ENCODE measurements at regions not wholly inside any gene's neighbourhood (a gene's known extent, or its start where the extent isn't known, plus 50 kb on each side); places are given as distances from the start of the nearest gene placed in this dataset.
"Not testable (repeated sequence)": the region's sequence is repeated elsewhere in the genome, so short reads cannot be mapped to it uniquely, and the experiment has no call there.

DNA sequence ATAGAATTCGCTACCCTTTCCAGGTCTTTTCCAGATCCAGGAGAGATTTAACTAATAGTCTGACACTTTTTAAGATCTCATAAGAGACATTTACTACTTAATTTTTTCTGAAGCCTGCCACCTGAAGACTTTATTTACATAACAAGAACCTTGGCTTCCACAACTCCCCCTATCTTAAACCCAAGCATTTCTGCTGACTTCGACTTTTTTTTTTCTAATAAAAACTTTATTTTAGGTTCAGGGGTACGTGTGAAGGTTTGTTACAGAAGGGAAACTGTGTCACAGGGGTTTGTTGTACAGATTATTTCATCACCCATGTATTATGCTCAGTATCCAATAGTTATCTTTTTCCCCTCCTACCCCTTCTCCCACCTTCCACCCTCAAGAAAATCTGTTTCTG is 64.9 kb upstream of the OR14J1 start:
- Histone ChIP-seq H3K4me2 (no peak overlapping the region), H2AFZ (no peak overlapping the region), H3K4me1 (replicated peaks; ENCODE audit: insufficient read depth) (no peaks in the 10 kb centered on the region), H3K79me2 (ENCODE audit: low read depth) (no peaks in the 10 kb centered on the region), H3K36me3 (ENCODE audit: low read depth) (no peaks in the 10 kb centered on the region), H3K27me3 (ENCODE audit: insufficient read depth, low read depth) (no peaks in the 10 kb centered on the region; the same call in 1 of the 2 replicates), H3K9me2 (ENCODE audit: insufficient read depth) (no peaks in the 10 kb centered on the region), H3F3A (ENCODE audit: insufficient read depth, low read depth) (no peaks in the 10 kb centered on the region), H3K27ac (no peak overlapping the region), H3K4me3 (no peak overlapping the region), H3K9me3 (ENCODE audit: insufficient read depth, low read depth) (no peaks in the 10 kb centered on the region), H4K20me1 (ENCODE audit: insufficient read depth) (no peaks in the 10 kb centered on the region)
- no peak for DNase-seq
- BruUV-seq (replicated peaks): no TSS peak
- ChIA-PET CTCF (no interaction called here), POLR2A (ENCODE audit: unreplicated experiment) (no interaction called here)
- intact Hi-C loops (cut with micrococcal nuclease; ENCODE audit: unreplicated experiment): no loop called here
- no peak for TF ChIP-seq EZH2 (IDR thresholded peaks at IDR 0.05; ENCODE audit: low read depth)
- TF ChIP-seq, protein P1, sequence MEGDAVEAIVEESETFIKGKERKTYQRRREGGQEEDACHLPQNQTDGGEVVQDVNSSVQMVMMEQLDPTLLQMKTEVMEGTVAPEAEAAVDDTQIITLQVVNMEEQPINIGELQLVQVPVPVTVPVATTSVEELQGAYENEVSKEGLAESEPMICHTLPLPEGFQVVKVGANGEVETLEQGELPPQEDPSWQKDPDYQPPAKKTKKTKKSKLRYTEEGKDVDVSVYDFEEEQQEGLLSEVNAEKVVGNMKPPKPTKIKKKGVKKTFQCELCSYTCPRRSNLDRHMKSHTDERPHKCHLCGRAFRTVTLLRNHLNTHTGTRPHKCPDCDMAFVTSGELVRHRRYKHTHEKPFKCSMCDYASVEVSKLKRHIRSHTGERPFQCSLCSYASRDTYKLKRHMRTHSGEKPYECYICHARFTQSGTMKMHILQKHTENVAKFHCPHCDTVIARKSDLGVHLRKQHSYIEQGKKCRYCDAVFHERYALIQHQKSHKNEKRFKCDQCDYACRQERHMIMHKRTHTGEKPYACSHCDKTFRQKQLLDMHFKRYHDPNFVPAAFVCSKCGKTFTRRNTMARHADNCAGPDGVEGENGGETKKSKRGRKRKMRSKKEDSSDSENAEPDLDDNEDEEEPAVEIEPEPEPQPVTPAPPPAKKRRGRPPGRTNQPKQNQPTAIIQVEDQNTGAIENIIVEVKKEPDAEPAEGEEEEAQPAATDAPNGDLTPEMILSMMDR (conservative IDR thresholded peaks at IDR 0.05): no peak

DNA sequence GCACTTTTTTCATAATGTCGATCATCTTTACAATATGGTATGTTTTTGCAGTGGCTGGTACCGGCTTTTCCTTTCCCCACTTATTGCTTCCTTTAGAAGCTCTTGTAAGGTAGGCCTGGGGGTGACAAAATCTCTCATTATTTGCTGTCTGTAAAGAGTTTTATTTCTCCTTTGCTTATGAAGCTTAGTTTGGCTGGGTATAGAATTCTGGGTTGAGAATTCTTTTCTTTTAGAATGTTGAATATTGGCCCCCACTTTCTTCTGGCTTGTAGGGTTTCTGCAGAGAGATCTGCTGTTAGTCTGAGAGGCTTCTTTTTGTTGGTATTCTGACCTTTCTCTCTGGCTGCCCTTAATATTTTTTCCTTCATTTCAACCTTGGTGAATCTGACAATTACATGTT is 58.5 kb upstream of the OR14J1 start:
- H3K4me3 ChIP-seq; H3K27ac ChIP-seq; H3K9me3 ChIP-seq (ENCODE audit: insufficient read depth, low read depth); POLR2A ChIA-PET (ENCODE audit: unreplicated experiment); H3K27me3 ChIP-seq (ENCODE audit: insufficient read depth, low read depth); H3K4me2 ChIP-seq; intact Hi-C loops (cut with micrococcal nuclease; ENCODE audit: unreplicated experiment); H3K36me3 ChIP-seq (ENCODE audit: low read depth); H4K20me1 ChIP-seq (ENCODE audit: insufficient read depth); DNase-seq; BruUV-seq (replicated peaks); H2AFZ ChIP-seq; H3F3A ChIP-seq (ENCODE audit: insufficient read depth, low read depth); H3K4me1 ChIP-seq (replicated peaks; ENCODE audit: insufficient read depth); CTCF ChIA-PET; H3K9me2 ChIP-seq (ENCODE audit: insufficient read depth); H3K79me2 ChIP-seq (ENCODE audit: low read depth): not testable (repeated sequence)
